Tibial artery (tissue), 4 donors: ENCODE measurements at regions not wholly inside any gene's neighbourhood (a gene's known extent, or its start where the extent isn't known, plus 50 kb on each side); places are given as distances from the start of the nearest gene placed in this dataset.

Experiments used
- DNase-seq, 2 donors: peaks; one replicate each; pipeline ENCODE4 v3.0.0-alpha.2; 2019
- H3K27ac ChIP-seq, 2 donors: fragments of 200-600 bp; sonication (generic) in 1 of 2; 1 replicate in 1 of 2; 2 replicates in 1 of 2; pipeline ENCODE4 v1.5.1; 2018 to 2019; ENCODE audit warnings: mild to moderate bottlenecking in 1 of 2
- H3K27me3 ChIP-seq, 2 donors: fragments of 200-600 bp; sonication (generic) in 1 of 2; one replicate each; pipeline versions ENCODE4 v1.5.1 to v1.6.0; 2016 to 2019
- H3K36me3 ChIP-seq, 3 donors: fragments of 200-600 bp; sonication (generic) in 2 of 3; one replicate each; pipeline ENCODE4 v1.5.1; 2016 to 2019; ENCODE audit warnings: mild to moderate bottlenecking in 2 of 3
- H3K4me1 ChIP-seq, 4 donors: fragments of 200-600 bp; sonication (generic) in 2 of 4; 1 replicate in 3 of 4; 2 replicates in 1 of 4; pipeline ENCODE4 v1.5.1; 2016 to 2019
- H3K4me3 ChIP-seq, 2 donors: fragments of 200-600 bp; sonication (generic) in 1 of 2; 1 replicate in 1 of 2; 2 replicates in 1 of 2; pipeline ENCODE4 v1.5.1; 2018 to 2019; ENCODE audit warnings: mild to moderate bottlenecking in 2 of 2
- H3K9me3 ChIP-seq, 3 donors: fragments of 200-600 bp; sonication (generic) in 1 of 3; one replicate each; pipeline ENCODE4 v1.5.1; 2016 to 2019
- CTCF ChIP-seq, 2 experiments: fragments of 200-600 bp in 1 of 2; fragments of 450-650 bp in 1 of 2; IDR thresholded peaks; one replicate each; pipeline ENCODE4 v1.5.1; 2017 to 2019; ENCODE audit warnings: antibody characterized with exemption in 2 of 2, mild to moderate bottlenecking in 1 of 2, moderate library complexity in 1 of 2
- intact Hi-C: fragments of 100-400 bp; cut with DNase I; formaldehyde crosslinking; loops from one replicate; pipeline ENCODE4 v1.15.0; 2023; ENCODE audit warnings: low total_unique reads

GRCh38 chr5:119785057-119785456 lies 155.7 kb downstream of the FAM170A start:
- intact Hi-C loops, result no loop called here
- H3K9me3 ChIP-seq, result no peaks in the 10 kb centered on the region
- no peak overlapping the region for H3K27ac ChIP-seq
- H3K27me3 ChIP-seq, result no peaks in the 10 kb centered on the region
- no peak overlapping the region for H3K4me3 ChIP-seq
- H3K36me3 ChIP-seq, result no peaks in the 10 kb centered on the region
- no peak for TF ChIP-seq CTCF (IDR thresholded peaks at IDR 0.05)
- DNase-seq, result no peak
- peaks cover 0 to 38% (median 0%) of the 10 kb centered on the region in 4 donors for H3K4me1 ChIP-seq

GRCh38 chr5:119789406-119790117 lies 160.2 kb downstream of the FAM170A start:
- no peaks in the 10 kb centered on the region for H3K9me3 ChIP-seq

GRCh38 chr5:119792161-119792799 lies 162.9 kb downstream of the FAM170A start:
- intact Hi-C loops, result no loop called here
- H3K27me3 ChIP-seq, result no peaks in the 10 kb centered on the region
- H3K4me3 ChIP-seq, result no peak overlapping the region
- no peak for DNase-seq
- peaks cover 0 to 30% (median 0%) of the 10 kb centered on the region in 4 donors for H3K4me1 ChIP-seq
- no peak overlapping the region for H3K27ac ChIP-seq
- no peak for TF ChIP-seq CTCF (IDR thresholded peaks at IDR 0.05)
- H3K36me3 ChIP-seq, result no peaks in the 10 kb centered on the region
- H3K9me3 ChIP-seq, result no peaks in the 10 kb centered on the region

More at GRCh38 chr5:119789406-119790117, 160.2 kb downstream of the FAM170A start:
- no peak for TF ChIP-seq CTCF (IDR thresholded peaks at IDR 0.05)
- no peak overlapping the region for H3K27ac ChIP-seq
- no peak for DNase-seq
- intact Hi-C loops, result no loop called here
- no peaks in the 10 kb centered on the region for H3K36me3 ChIP-seq
- H3K4me1 ChIP-seq, result peaks cover 0 to 49% (median 0%) of the 10 kb centered on the region in 4 donors
- H3K27me3 ChIP-seq, result no peaks in the 10 kb centered on the region
- no peak overlapping the region for H3K4me3 ChIP-seq

GRCh38 chr5:119795768-119796167 lies 166.4 kb downstream of the FAM170A start:
- Histone ChIP-seq H3K4me1 (peaks cover 0 to 11% (median 0%) of the 10 kb centered on the region in 4 donors), H3K27ac (no peak overlapping the region), H3K27me3 (no peaks in the 10 kb centered on the region), H3K36me3 (no peaks in the 10 kb centered on the region), H3K4me3 (no peak overlapping the region), H3K9me3 (no peaks in the 10 kb centered on the region)
- no peak for TF ChIP-seq CTCF (IDR thresholded peaks at IDR 0.05)
- DNase-seq, result no peak
- intact Hi-C loops, result no loop called here

GRCh38 chr5:119801570-119801969 lies 172.2 kb downstream of the FAM170A start:
- no peaks in the 10 kb centered on the region for H3K9me3 ChIP-seq
- H3K27me3 ChIP-seq, result no peaks in the 10 kb centered on the region
- no peak overlapping the region for H3K27ac ChIP-seq
- no peak for DNase-seq
- intact Hi-C loops, result no loop called here
- H3K36me3 ChIP-seq, result no peaks in the 10 kb centered on the region
- H3K4me1 ChIP-seq, result no peaks in the 10 kb centered on the region
- H3K4me3 ChIP-seq, result no peak overlapping the region
- no peak for TF ChIP-seq CTCF (IDR thresholded peaks at IDR 0.05)
